Fibroblast of the aortic adventitia (primary cell): ENCODE measurements at regions not wholly inside any gene's neighbourhood (a gene's known extent, or its start where the extent isn't known, plus 50 kb on each side); places are given as distances from the start of the nearest gene placed in this dataset.

ENCODE experiments used
- DNase-seq: peaks from one replicate; pipeline ENCODE4 v3.0.0-alpha.2; 2010; ENCODE audit warnings: low read depth
- H3K4me3 ChIP-seq: 2 replicates; pipeline ENCODE4 v1.5.1; 2011; ENCODE audit warnings: low read depth, mild to moderate bottlenecking, control low read depth, low read length, moderate library complexity
- TF ChIP-seq, protein P1 (sequence below): IDR thresholded peaks from 2 replicates; pipeline ENCODE4 v1.5.1; 2011; ENCODE audit warnings: mild to moderate bottlenecking, low read length, control low read depth, inconsistent platforms; ENCODE audit not compliant: insufficient read depth

DNA sequence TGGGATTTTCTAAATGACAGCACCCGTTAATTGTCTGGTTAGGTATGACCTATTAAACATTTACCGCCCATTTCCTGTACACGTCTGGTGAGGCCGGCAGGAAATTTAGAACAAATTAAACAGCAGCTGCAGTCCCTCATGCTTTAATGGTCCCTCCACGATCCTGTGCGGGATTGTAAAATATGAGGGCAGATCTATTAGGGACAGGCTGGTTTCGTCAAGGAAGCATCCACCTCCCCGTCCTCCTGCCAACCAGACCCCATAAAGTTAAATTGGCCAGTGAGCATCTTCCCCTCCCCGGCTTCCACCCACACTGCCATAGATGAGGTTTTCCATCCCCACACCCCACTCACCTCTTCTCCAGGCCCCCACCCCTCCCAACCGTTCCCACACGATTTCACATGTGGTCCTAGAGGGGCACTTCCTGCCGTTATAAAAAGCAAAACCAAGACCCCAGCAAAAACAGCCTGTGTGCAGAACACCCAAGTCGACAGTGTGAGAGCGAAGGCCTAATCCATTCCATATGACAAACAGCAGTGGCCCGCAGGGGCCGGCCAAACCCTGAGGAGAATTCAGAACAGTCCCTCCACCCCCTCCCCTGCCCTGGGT lies 331.9 kb downstream of the FOXL1 start:
- no peak overlapping the region for H3K4me3 ChIP-seq
- DNase-seq = no peak

GRCh38 chr16:86911437-86911958 lies 333.1 kb downstream of the FOXL1 start:
- DNase-seq = no peak
- H3K4me3 ChIP-seq = no peak overlapping the region
- TF ChIP-seq, protein P1, sequence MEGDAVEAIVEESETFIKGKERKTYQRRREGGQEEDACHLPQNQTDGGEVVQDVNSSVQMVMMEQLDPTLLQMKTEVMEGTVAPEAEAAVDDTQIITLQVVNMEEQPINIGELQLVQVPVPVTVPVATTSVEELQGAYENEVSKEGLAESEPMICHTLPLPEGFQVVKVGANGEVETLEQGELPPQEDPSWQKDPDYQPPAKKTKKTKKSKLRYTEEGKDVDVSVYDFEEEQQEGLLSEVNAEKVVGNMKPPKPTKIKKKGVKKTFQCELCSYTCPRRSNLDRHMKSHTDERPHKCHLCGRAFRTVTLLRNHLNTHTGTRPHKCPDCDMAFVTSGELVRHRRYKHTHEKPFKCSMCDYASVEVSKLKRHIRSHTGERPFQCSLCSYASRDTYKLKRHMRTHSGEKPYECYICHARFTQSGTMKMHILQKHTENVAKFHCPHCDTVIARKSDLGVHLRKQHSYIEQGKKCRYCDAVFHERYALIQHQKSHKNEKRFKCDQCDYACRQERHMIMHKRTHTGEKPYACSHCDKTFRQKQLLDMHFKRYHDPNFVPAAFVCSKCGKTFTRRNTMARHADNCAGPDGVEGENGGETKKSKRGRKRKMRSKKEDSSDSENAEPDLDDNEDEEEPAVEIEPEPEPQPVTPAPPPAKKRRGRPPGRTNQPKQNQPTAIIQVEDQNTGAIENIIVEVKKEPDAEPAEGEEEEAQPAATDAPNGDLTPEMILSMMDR = no peak

More for the DNA sequence above, 331.9 kb downstream of the FOXL1 start:
- TF ChIP-seq, protein P1 = no peak

- no peak for DNase-seq
- no peak overlapping the region for H3K4me3 ChIP-seq
- TF ChIP-seq, protein P1 = no peak
Observed at GRCh38 chr16:86913886-86914285, 335.5 kb downstream of the FOXL1 start.

GRCh38 chr16:86914876-86915717 lies 336.7 kb downstream of the FOXL1 start:
- TF ChIP-seq, protein P1 = no peak
- no peak overlapping the region for H3K4me3 ChIP-seq
- no peak for DNase-seq

- TF ChIP-seq, protein P1 = no peak
- no peak overlapping the region for H3K4me3 ChIP-seq
- no peak for DNase-seq
Observed at GRCh38 chr16:86917471-86918365, 339.4 kb downstream of the FOXL1 start.

GRCh38 chr16:86918637-86919036 lies 340.3 kb downstream of the FOXL1 start:
- H3K4me3 ChIP-seq = no peak overlapping the region
- TF ChIP-seq, protein P1 = no peak
- DNase-seq = no peak
